BE2C (cell line): ENCODE measurements at regions not wholly inside any gene's neighbourhood (a gene's known extent, or its start where the extent isn't known, plus 50 kb on each side); places are given as distances from the start of the nearest gene placed in this dataset.
A peak's percentile ranks its signal among the peaks of the same experiment; 100 is the strongest.

ENCODE experiments used
- DNase-seq: peaks from one replicate; pipeline ENCODE4 v3.0.0-alpha.2; 2020
- H3K27me3 ChIP-seq: fragments of 250-450 bp; sonication (Bioruptor Pico); 2 replicates; pipeline ENCODE4 v1.5.1; 2020; ENCODE audit warnings: mild to moderate bottlenecking
- H3K36me3 ChIP-seq: fragments of 250-450 bp; sonication (Bioruptor Pico); 2 replicates; pipeline ENCODE4 v1.5.1; 2020; ENCODE audit warnings: mild to moderate bottlenecking
- H3K4me1 ChIP-seq: fragments of 250-450 bp; sonication (Bioruptor Pico); 2 replicates; pipeline ENCODE4 v1.5.1; 2020
- H3K4me3 ChIP-seq: 2 replicates; pipeline ENCODE4 v1.5.1; 2011; ENCODE audit warnings: low read depth, low read length
- H3K9me3 ChIP-seq: fragments of 250-450 bp; sonication (Bioruptor Pico); 2 replicates; pipeline ENCODE4 v1.5.1; 2020
- CTCF ChIP-seq: IDR thresholded peaks from 2 replicates; pipeline ENCODE4 v1.5.1; 2012; ENCODE audit warnings: mild to moderate bottlenecking, low read depth, low read length

DNA sequence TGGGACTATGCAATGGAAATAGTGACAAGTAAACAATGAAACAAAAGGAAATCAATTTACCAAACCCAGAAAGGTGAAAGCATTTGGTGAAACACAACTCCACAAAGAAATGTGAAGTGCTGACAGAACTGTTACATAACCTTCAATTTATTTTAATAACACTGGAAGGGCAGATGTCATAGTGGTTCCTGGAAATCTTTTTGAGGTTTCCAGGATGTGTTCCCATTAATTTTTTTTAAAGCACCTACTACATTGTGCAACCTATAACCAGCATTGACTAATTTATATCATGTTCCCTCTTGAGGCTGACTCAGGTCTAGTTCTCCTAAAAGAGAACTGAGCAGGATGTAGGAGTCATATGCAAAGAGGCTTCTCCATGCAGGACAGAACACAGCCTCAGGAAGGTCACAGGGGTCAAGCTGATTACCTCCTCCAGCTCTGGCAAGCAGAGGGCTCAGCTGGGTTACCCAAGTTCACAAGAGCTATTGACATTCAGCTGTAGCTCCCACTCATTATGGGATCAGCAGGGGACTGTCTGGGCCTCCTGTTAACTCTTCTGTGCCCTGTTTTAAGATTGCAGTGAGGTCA, 157.1 kb upstream of the NRIP1 start:
- peaks cover 14% of the 10 kb centered on the region for H3K4me1 ChIP-seq
- DNase-seq = peak; percentile 63
- no peak overlapping the region for H3K4me3 ChIP-seq
- H3K9me3 ChIP-seq = no peaks in the 10 kb centered on the region
- no peaks in the 10 kb centered on the region for H3K36me3 ChIP-seq
- TF ChIP-seq CTCF = no peak
- no peaks in the 10 kb centered on the region for H3K27me3 ChIP-seq

- no peak for TF ChIP-seq CTCF
These were observed 157.9 kb upstream of the NRIP1 start for GRCh38 chr21:15222707-15223106.

DNA sequence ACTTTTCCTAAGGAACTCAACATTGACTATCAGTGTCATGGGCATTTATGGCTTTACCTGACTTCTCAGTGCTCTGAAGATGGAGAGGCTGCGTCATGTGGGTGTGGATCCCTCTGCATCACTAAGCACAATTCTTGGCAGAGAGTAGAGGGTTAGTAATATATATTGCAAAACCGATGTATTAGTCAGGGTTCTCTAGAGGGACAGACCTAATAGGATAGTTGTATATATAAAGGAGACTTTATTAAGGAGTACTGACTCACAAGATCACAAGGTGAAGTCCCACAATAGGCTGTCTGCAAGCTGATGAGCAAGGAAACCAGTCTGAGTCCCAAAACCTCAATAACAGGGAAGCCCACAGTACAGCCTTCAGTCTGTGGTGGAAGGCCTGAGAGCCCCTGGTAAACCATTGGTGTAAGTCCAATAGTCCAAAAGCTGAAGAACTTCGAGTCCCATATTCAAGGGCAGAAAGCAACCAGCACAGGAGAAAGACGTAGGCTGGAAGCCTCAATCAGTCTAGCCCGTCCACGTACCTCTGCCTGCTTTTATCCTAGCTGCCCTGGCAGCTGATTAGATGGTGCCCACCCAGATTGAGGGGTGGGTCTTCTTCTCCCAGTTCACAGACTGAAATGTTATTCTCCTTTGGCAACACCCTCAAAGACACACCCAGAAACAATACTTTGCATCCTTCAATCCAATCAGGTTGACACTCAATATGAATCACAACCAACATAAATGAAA, 159.7 kb upstream of the NRIP1 start:
- no peaks in the 10 kb centered on the region for H3K27me3 ChIP-seq
- no peaks in the 10 kb centered on the region for H3K36me3 ChIP-seq
- H3K4me1 ChIP-seq = peaks cover 14% of the 10 kb centered on the region
- DNase-seq = no peak
- H3K4me3 ChIP-seq = no peak overlapping the region
- H3K9me3 ChIP-seq = no peaks in the 10 kb centered on the region
- TF ChIP-seq CTCF = no peak

More at GRCh38 chr21:15222707-15223106, 157.9 kb upstream of the NRIP1 start:
- no peak overlapping the region for H3K4me3 ChIP-seq
- H3K36me3 ChIP-seq = no peaks in the 10 kb centered on the region
- H3K4me1 ChIP-seq = peaks cover 14% of the 10 kb centered on the region
- no peak for DNase-seq
- H3K9me3 ChIP-seq = no peaks in the 10 kb centered on the region
- H3K27me3 ChIP-seq = no peaks in the 10 kb centered on the region

- no peak overlapping the region for H3K4me3 ChIP-seq
- DNase-seq = no peak
These were observed 163.1 kb upstream of the NRIP1 start for GRCh38 chr21:15227919-15228318.

DNA sequence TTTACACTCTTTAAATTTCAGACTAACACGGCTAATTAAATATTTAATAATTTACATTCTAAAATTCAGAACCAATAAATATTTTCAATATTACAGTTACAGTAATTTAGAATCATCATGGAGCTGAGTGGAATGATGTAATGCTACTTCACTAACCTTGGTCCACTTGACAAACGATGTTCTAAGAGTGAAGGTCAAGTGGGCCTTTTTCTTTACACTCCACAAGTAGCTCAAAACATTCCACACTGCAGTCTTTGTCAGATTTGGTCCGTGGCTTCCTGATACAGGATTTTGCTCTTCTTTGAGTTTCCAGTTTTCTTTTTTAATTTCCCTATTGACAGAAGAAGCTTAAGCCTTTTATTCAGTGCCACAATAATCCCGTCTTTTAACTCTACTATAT, 164.6 kb upstream of the NRIP1 start:
- H3K4me1 ChIP-seq = no peaks in the 10 kb centered on the region
- H3K27me3 ChIP-seq = no peaks in the 10 kb centered on the region
- H3K9me3 ChIP-seq = no peaks in the 10 kb centered on the region
- TF ChIP-seq CTCF = no peak
- no peak overlapping the region for H3K4me3 ChIP-seq
- no peaks in the 10 kb centered on the region for H3K36me3 ChIP-seq
- DNase-seq = no peak

More at GRCh38 chr21:15227919-15228318, 163.1 kb upstream of the NRIP1 start:
- H3K4me1 ChIP-seq = peaks cover 1% of the 10 kb centered on the region; the same call in 1 of the 2 replicates
- no peak for TF ChIP-seq CTCF
- H3K27me3 ChIP-seq = no peaks in the 10 kb centered on the region
- no peaks in the 10 kb centered on the region for H3K36me3 ChIP-seq
- no peaks in the 10 kb centered on the region for H3K9me3 ChIP-seq

- Histone ChIP-seq H3K4me3 (no peak overlapping the region), H3K4me1 (no peaks in the 10 kb centered on the region), H3K36me3 (no peaks in the 10 kb centered on the region), H3K9me3 (no peaks in the 10 kb centered on the region), H3K27me3 (no peaks in the 10 kb centered on the region)
- no peak for TF ChIP-seq CTCF
- DNase-seq = no peak
These were observed 168.8 kb upstream of the NRIP1 start for GRCh38 chr21:15233611-15234010.
